Right atrium auricular region (tissue), 2 donors: ENCODE measurements at regions not wholly inside any gene's neighbourhood (a gene's known extent, or its start where the extent isn't known, plus 50 kb on each side); places are given as distances from the start of the nearest gene placed in this dataset.

Source experiments
- DNase-seq: peaks from one replicate; pipeline ENCODE4 v3.0.0-alpha.2; 2019; ENCODE audit warnings: low spot score
- H3K27ac ChIP-seq, 2 donors: fragments of 200-600 bp; sonication (generic); 1 replicate in 1 of 2; 2 replicates in 1 of 2; pipeline ENCODE4 v1.5.1; 2016 to 2019
- H3K27me3 ChIP-seq, 2 donors: fragments of 200-600 bp; sonication (generic); one replicate each; pipeline versions ENCODE4 v1.5.1 to v1.6.0; 2017 to 2019
- H3K36me3 ChIP-seq: fragments of 200-600 bp; sonication (generic); one replicate; pipeline ENCODE4 v1.5.1; 2016
- H3K4me1 ChIP-seq, 2 donors: fragments of 200-600 bp; sonication (generic); one replicate each; pipeline versions ENCODE4 v1.5.1 to v1.6.0; 2017 to 2019
- H3K4me3 ChIP-seq, 2 donors: fragments of 200-600 bp; sonication (generic); 1 replicate in 1 of 2; 2 replicates in 1 of 2; pipeline ENCODE4 v1.5.1; 2017 to 2019; ENCODE audit warnings: mild to moderate bottlenecking in 1 of 2, moderate library complexity in 1 of 2
- H3K9me3 ChIP-seq, 2 donors: fragments of 200-600 bp; sonication (generic); one replicate each; pipeline ENCODE4 v1.5.1; 2019
- TF ChIP-seq, protein P1 (sequence below), 2 donors: fragments of 200-600 bp; sonication (generic); IDR thresholded peaks; one replicate each; pipeline ENCODE4 v1.5.1; 2019; ENCODE audit warnings: antibody characterized with exemption in 2 of 2

- no peak overlapping the region for H3K4me3 ChIP-seq
- no peaks in the 10 kb centered on the region for H3K4me1 ChIP-seq
- no peaks in the 10 kb centered on the region for H3K36me3 ChIP-seq
- TF ChIP-seq, protein P1, sequence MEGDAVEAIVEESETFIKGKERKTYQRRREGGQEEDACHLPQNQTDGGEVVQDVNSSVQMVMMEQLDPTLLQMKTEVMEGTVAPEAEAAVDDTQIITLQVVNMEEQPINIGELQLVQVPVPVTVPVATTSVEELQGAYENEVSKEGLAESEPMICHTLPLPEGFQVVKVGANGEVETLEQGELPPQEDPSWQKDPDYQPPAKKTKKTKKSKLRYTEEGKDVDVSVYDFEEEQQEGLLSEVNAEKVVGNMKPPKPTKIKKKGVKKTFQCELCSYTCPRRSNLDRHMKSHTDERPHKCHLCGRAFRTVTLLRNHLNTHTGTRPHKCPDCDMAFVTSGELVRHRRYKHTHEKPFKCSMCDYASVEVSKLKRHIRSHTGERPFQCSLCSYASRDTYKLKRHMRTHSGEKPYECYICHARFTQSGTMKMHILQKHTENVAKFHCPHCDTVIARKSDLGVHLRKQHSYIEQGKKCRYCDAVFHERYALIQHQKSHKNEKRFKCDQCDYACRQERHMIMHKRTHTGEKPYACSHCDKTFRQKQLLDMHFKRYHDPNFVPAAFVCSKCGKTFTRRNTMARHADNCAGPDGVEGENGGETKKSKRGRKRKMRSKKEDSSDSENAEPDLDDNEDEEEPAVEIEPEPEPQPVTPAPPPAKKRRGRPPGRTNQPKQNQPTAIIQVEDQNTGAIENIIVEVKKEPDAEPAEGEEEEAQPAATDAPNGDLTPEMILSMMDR (IDR thresholded peaks at IDR 0.05), result no peak
- H3K27me3 ChIP-seq, result no peaks in the 10 kb centered on the region
- no peak overlapping the region for H3K27ac ChIP-seq
- H3K9me3 ChIP-seq, result no peaks in the 10 kb centered on the region
- no peak for DNase-seq
These were observed 195.1 kb downstream of the IRF8 start for GRCh38 chr16:86093801-86094750.

DNA sequence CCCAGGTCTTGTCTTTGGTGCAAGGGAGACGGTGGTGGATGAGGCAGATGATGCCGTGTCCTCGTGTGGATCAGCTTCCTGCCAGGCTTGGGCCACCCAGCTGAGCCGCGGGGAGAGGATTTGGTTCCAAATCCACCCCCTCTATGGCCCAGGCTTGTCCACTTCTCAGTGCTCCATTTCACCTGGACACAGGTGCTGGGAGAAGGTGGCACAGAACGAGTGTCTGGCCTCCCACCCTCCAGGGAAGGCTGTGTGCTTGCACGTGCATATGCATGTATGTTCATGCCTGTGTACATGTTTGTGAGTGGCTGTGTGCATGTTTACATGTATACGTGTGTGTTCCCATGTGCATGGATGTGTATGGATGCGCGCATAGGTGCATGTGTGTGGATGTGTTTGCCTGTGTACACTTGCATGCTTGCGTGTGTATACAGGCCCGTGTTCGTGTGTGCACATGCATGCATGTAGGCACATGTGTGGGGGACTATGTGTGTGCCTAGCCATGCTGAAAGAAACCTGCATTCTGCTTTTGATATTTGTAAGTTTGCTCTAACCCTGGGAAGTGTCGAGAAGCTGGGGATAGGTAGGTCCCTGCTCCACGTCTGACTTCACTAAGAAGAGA, 196.3 kb downstream of the IRF8 start:
- H3K36me3 ChIP-seq, result no peaks in the 10 kb centered on the region
- H3K27ac ChIP-seq, result no peak overlapping the region
- no peaks in the 10 kb centered on the region for H3K9me3 ChIP-seq
- no peaks in the 10 kb centered on the region for H3K27me3 ChIP-seq
- H3K4me3 ChIP-seq, result no peak overlapping the region
- no peaks in the 10 kb centered on the region for H3K4me1 ChIP-seq
- TF ChIP-seq, protein P1 (IDR thresholded peaks at IDR 0.05), result no peak
- no peak for DNase-seq

DNA sequence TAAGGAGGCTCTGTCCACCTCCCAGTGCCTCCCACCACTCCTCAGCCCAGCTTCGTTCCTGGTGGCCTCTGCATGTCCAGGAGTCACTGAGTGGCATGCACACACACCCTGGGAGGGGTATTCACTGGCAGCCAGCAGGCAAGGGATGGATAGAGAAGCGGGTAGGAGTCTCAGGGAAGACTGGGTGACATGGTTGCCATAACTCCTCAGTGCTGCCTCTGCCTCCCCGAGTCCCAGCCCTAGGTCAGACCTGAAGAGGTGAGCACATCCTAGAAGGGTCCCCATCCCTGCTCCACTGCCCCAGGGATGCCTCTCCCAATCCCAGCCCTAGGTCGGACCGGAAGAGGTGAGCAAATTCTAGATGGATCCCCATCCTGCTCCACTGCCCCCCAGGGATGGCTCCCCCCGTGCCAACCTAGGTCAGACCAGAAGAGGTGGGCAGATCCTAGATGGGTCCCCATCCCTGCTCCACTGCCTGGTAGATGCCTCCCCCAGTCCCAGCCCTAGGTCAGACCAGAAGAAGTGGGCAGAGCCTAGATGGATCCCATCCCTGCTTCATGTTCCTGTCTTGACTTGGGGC, 197.0 kb downstream of the IRF8 start:
- H3K36me3 ChIP-seq, result no peaks in the 10 kb centered on the region
- TF ChIP-seq, protein P1 (IDR thresholded peaks at IDR 0.05), result no peak
- H3K4me1 ChIP-seq, result no peaks in the 10 kb centered on the region
- H3K9me3 ChIP-seq, result no peaks in the 10 kb centered on the region
- no peaks in the 10 kb centered on the region for H3K27me3 ChIP-seq
- no peak overlapping the region for H3K4me3 ChIP-seq
- H3K27ac ChIP-seq, result no peak overlapping the region
- DNase-seq, result no peak

GRCh38 chr16:86096850-86097249, 197.9 kb downstream of the IRF8 start:
- Histone ChIP-seq H3K27me3 (no peaks in the 10 kb centered on the region), H3K27ac (no peak overlapping the region), H3K36me3 (no peaks in the 10 kb centered on the region), H3K4me1 (no peaks in the 10 kb centered on the region), H3K4me3 (no peak overlapping the region), H3K9me3 (no peaks in the 10 kb centered on the region)
- TF ChIP-seq, protein P1 (IDR thresholded peaks at IDR 0.05), result no peak
- DNase-seq, result no peak

GRCh38 chr16:86099326-86099725, 200.4 kb downstream of the IRF8 start:
- H3K9me3 ChIP-seq, result no peaks in the 10 kb centered on the region
- no peak for DNase-seq
- no peaks in the 10 kb centered on the region for H3K4me1 ChIP-seq
- no peak overlapping the region for H3K4me3 ChIP-seq
- no peaks in the 10 kb centered on the region for H3K36me3 ChIP-seq
- H3K27me3 ChIP-seq, result no peaks in the 10 kb centered on the region
- TF ChIP-seq, protein P1 (IDR thresholded peaks at IDR 0.05), result no peak
- H3K27ac ChIP-seq, result no peak overlapping the region
